ENCODE measurements at regions not wholly inside any gene's neighbourhood (a gene's known extent, or its start where the extent isn't known, plus 50 kb on each side); places are given as distances from the start of the nearest gene placed in this dataset.

DNA sequence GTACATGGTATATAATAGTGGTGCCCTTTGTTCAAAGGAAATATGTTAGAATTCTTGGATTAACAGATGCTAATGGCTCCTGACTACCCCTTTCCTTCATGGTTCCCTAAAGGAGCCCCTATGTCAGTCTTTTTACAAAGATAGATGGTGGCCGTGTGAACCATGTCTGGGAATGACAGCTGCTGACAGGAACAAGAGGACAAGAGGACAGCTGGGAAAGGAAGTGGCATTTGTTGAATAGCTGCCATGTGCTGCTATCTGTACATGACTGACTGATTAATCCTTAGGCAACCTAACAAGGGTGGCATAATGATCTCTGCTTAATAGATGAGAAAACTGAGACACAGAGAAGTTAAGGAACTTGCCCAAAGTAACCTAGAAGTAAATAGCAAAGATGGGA lies 321.7 kb downstream of the ZNF621 start:
- ATAC-seq: no peak
- no peaks in the 10 kb centered on the region for H3K27me3 ChIP-seq (ENCODE audit: insufficient read depth in 3 of 3, low read length in 2 of 3)
- no peaks in the 10 kb centered on the region for H3K9me3 ChIP-seq
- intact Hi-C loops (cut with DNase I): no loop called here
- H3K36me3 ChIP-seq (ENCODE audit: insufficient read depth in 1 of 2, low read depth in 1 of 2): no peaks in the 10 kb centered on the region
- DNase-seq: no peak
- H3K27ac ChIP-seq: no peak overlapping the region
- WGBS, 3 donors: 24 to 35% (median 26%) methylated on average over 1 of the region's 1 CpG
- no peak overlapping the region for H3K4me3 ChIP-seq
- no peaks in the 10 kb centered on the region for H3K4me1 ChIP-seq
- TF ChIP-seq, protein P1, sequence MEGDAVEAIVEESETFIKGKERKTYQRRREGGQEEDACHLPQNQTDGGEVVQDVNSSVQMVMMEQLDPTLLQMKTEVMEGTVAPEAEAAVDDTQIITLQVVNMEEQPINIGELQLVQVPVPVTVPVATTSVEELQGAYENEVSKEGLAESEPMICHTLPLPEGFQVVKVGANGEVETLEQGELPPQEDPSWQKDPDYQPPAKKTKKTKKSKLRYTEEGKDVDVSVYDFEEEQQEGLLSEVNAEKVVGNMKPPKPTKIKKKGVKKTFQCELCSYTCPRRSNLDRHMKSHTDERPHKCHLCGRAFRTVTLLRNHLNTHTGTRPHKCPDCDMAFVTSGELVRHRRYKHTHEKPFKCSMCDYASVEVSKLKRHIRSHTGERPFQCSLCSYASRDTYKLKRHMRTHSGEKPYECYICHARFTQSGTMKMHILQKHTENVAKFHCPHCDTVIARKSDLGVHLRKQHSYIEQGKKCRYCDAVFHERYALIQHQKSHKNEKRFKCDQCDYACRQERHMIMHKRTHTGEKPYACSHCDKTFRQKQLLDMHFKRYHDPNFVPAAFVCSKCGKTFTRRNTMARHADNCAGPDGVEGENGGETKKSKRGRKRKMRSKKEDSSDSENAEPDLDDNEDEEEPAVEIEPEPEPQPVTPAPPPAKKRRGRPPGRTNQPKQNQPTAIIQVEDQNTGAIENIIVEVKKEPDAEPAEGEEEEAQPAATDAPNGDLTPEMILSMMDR (IDR thresholded peaks at IDR 0.05): no peak

DNA sequence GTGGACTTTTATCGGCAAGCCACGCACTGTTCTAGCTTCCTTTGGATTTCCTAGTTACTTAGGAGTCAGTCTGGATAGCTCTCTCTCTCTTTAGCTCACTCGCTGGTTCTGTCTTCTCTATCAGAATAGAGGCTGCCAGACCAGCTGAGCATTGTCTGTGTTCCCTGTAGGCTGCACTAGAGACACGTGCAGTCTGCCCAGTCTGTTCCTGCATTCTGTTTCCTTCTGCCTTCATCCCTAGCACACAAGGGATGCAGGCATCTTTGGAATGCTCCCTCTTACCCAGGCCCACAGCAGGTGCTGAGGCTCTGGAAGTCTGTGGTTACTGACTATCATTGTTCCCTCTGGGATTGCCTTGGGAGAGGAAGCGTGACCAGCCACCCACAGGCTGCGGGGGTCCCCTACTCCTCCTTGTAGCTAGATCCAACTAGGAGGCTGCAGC lies 322.8 kb downstream of the ZNF621 start:
- no peak overlapping the region for H3K4me3 ChIP-seq
- no peaks in the 10 kb centered on the region for H3K27me3 ChIP-seq (ENCODE audit: insufficient read depth in 3 of 3, low read length in 2 of 3)
- H3K27ac ChIP-seq: no peak overlapping the region
- no peaks in the 10 kb centered on the region for H3K4me1 ChIP-seq
- TF ChIP-seq, protein P1 (IDR thresholded peaks at IDR 0.05): no peak
- H3K9me3 ChIP-seq: no peaks in the 10 kb centered on the region
- H3K36me3 ChIP-seq (ENCODE audit: insufficient read depth in 1 of 2, low read depth in 1 of 2): no peaks in the 10 kb centered on the region
- intact Hi-C loops (cut with DNase I): no loop called here
- ATAC-seq (peak in 1 of 4 donors; percentile 57), DNase-seq (no peak)
- 21 to 41% (median 31%) methylated on average over 6 of the region's 6 CpGs for WGBS, 3 donors

DNA sequence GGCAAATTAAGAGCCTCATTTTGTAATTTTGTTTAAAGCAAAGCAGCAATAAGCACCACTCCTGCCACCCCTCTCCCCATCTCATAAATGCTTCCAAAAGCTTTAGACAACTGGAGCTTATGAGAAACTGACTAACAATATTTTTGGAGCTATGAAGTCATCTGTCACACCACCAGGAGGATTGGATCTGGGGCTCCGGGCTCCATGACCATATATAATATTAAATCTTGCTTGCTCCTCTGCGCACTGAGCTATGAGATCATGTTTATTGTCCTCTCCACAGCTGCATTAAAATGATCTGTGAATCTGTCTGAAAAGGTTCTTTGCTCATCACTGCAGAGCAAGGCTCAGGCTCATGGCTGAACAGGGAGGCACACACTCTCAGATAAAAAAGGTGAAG lies 323.7 kb downstream of the ZNF621 start:
- ATAC-seq (no peak), DNase-seq (no peak)
- no peak overlapping the region for H3K4me3 ChIP-seq
- intact Hi-C loops (cut with DNase I): no loop called here
- 47 to 64% (median 53%) methylated on average over 2 of the region's 2 CpGs for WGBS, 3 donors
- no peaks in the 10 kb centered on the region for H3K9me3 ChIP-seq
- H3K27me3 ChIP-seq (ENCODE audit: insufficient read depth in 3 of 3, low read length in 2 of 3): no peaks in the 10 kb centered on the region
- H3K27ac ChIP-seq: no peak overlapping the region
- TF ChIP-seq, protein P1 (IDR thresholded peaks at IDR 0.05): no peak
- H3K36me3 ChIP-seq (ENCODE audit: insufficient read depth in 1 of 2, low read depth in 1 of 2): no peaks in the 10 kb centered on the region
- H3K4me1 ChIP-seq: no peaks in the 10 kb centered on the region

DNA sequence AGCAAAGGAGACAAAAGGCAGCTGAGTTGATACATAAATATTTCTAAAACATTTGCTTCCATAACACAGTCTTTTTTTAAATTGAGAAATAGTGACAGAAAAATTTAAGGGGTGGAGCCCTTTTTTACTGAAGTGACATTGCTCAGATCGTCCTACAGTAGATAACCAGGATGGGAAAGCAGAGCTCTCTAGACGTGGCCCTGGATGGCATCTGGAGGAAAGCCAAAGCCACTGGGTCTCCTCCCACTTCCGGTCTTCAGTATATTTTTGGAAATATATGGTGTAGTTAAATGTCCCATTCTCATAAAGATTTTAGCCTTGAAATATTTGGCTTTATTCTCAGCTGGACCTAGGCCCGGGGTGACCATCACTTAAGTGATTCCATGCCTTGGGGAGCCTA lies 326.1 kb downstream of the ZNF621 start:
- intact Hi-C loops (cut with DNase I): no loop called here
- no peak overlapping the region for H3K27ac ChIP-seq
- no peaks in the 10 kb centered on the region for H3K4me1 ChIP-seq
- no peaks in the 10 kb centered on the region for H3K36me3 ChIP-seq (ENCODE audit: insufficient read depth in 1 of 2, low read depth in 1 of 2)
- H3K4me3 ChIP-seq: no peak overlapping the region
- no peak for DNase-seq
- TF ChIP-seq, protein P1 (IDR thresholded peaks at IDR 0.05): no peak
- 65 to 73% (median 69%) methylated on average over 4 of the region's 4 CpGs for WGBS, 3 donors
- ATAC-seq: no peak
- no peaks in the 10 kb centered on the region for H3K27me3 ChIP-seq (ENCODE audit: insufficient read depth in 3 of 3, low read length in 2 of 3)
- H3K9me3 ChIP-seq: no peaks in the 10 kb centered on the region

DNA sequence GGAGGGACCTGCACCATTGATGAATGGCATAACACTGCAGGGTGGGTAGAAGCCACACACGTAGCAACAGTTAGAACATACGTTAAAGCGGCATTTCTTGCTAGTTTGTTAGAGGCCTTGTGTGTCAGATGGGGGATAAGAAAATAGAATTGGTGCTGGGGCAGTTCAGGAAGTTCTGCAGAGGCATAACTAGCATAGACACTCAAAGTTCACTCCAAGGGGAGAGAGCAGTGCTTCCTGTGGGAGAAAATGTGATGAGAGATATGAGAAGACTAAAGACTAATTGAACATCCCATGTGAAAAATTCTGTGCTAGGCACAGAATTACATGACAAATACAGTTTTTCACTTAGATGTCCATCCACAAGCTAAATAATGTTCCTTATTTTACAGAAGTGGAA lies 327.1 kb downstream of the ZNF621 start:
- DNase-seq (no peak), ATAC-seq (no peak)
- Histone ChIP-seq H3K4me1 (no peaks in the 10 kb centered on the region), H3K4me3 (no peak overlapping the region), H3K27me3 (ENCODE audit: insufficient read depth in 3 of 3, low read length in 2 of 3) (no peaks in the 10 kb centered on the region), H3K27ac (no peak overlapping the region), H3K9me3 (no peaks in the 10 kb centered on the region), H3K36me3 (ENCODE audit: insufficient read depth in 1 of 2, low read depth in 1 of 2) (no peaks in the 10 kb centered on the region)
- 92 to 100% (median 93%) methylated on average over 3 of the region's 3 CpGs for WGBS, 3 donors
- intact Hi-C loops (cut with DNase I): no loop called here
- TF ChIP-seq, protein P1 (IDR thresholded peaks at IDR 0.05): no peak
